HG03439 (cell line): ENCODE measurements at regions not wholly inside any gene's neighbourhood (a gene's known extent, or its start where the extent isn't known, plus 50 kb on each side); places are given as distances from the start of the nearest gene placed in this dataset.
"Not testable (repeated sequence)": the region's sequence is repeated elsewhere in the genome, so short reads cannot be mapped to it uniquely, and the experiment has no call there.

Experiments
- ATAC-seq: cut with Tn5 transposase; IDR thresholded peaks from one replicate; pipeline ENCODE4 v1.9.1; 2021; ENCODE audit warnings: mild to moderate bottlenecking, moderate library complexity; ENCODE audit not compliant: unreplicated experiment

DNA sequence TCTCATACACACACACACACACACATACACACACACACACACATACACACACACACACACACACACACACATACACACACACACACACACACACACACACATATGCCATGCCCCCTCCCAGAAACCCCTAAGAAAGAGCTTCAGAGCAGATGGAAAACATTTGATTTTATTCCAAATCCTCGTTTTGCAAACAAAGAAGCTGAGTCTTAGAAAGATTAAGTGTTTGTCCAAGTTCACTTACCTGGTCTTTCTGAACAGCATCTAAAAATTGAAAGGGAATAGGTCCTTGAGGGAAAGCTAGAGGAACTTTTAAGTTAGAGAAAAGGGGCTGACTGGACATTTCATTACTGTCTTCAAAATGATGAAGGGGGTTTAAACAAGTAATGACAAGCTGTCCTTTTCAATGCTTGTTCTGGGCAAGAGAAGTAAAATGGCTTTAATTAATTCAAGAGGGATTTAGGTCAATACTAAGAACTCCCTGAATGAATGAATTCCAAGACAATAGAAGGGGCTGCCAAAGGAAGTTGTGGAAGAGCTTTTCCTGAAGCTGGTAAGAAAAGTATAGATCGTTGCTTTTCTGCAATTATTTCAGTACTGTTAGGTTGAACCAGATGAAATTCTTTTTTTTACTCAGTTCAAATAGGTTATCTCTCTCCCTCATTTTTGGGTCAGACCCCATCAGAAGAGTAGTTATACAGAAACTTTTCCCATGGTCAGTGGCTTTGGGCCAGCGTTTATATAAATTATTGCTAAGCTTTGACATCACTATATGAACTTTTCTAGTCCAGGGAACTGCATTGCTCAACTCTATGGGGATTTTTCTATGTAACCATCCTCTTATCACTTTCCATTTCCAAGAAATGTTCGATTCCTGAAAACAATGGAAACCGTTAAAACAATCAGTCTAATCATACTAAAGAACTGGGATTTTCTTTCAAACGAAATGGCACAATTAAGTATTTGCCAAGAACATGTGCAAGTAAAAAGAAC, 261.4 kb downstream of the MTERF1 start:
- ATAC-seq, result no peak

DNA sequence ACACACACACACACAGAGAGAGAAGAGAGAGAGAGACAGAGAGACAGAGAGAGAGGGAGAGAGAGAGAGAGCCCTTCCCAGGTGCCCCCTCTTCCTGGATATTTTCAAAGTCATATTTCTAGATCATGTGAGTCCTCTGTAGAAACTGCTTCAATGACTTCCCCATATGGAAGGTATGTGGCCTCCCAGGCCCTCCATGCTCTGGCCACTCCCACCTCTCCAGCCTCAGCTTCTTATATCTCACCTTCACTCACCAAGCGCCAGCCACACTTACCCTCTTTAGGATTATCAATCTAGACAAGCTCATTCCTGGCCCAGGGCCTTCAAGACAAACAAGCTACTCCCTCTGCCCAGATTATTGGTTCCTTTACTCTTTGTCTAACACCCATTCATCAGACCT, 259.7 kb downstream of the MTERF1 start:
- ATAC-seq, result no peak

DNA sequence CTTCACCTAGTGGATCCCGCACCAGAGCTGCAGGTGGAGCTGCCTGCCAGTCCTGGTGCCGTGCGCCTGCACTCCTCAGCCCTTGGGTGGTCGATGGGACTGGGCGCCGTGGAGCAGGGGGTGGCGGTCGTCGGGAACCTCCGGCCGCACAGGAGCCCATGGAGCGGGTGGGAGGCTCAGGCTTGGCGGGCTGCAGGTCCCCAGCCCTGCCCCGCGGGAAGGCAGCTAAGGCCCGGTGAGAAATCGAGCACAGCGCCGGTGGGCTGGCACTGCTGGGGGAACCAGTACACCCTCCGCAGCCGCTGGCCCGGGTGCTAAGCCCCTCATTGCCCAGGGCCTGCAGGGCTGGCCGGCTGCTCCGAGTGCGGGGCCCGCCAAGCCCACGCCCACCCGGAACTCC, 253.2 kb downstream of the MTERF1 start:
- ATAC-seq, result not testable (repeated sequence)

DNA sequence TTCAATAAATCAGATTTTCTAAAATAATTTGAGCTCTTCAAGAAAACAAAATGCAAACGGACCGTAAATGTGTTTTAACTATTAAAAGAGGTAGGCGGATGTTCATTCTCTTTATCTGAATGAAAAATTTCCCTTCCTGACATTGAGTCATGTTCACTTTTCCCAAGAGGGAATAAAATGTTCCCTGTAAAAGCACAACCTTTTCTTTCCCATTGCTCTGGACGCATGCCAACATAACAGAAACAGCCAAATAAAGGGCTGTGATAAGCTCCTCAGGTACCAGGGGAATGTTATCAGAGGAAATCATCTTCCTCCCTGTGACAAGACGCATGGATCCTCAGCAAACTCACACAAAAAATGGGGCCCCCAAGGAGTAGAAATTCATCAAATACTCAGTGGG, 251.8 kb downstream of the MTERF1 start:
- ATAC-seq, result no peak

DNA sequence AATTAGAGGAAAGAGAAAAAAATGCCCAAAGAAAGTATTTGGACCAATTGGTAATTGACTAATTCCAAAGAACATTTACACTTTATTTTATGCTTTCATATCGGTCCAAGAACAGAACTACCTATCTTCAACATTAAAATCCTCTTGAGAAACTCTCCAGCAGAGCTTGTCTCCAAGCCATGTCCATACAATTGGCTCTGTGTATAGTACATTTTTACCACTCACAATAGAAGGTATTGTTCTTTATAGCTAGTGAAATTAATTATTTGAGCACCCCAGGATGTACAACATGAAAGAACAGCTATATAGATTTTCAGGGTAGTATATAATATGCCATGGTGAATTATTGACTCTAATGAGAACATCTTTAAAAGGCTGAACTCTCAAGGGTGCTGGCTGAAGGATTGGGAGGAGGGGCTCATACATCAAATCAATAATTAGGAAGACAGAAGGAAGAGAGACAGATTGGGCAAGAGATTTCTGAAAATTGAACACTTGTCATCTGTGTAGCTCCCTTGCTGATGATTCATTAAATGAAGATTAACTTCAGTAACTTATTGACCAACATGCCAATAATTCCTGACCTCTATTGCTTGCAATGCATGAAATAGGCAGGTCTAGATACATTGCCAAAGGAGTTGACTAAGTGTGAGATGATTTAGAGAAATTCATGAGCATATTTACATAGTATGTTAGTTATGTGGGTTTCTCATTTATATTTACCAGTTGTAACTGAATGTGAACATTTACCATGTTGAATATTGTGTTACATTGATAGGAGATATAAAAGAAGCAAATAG, 249.7 kb downstream of the MTERF1 start:
- ATAC-seq, result no peak

DNA sequence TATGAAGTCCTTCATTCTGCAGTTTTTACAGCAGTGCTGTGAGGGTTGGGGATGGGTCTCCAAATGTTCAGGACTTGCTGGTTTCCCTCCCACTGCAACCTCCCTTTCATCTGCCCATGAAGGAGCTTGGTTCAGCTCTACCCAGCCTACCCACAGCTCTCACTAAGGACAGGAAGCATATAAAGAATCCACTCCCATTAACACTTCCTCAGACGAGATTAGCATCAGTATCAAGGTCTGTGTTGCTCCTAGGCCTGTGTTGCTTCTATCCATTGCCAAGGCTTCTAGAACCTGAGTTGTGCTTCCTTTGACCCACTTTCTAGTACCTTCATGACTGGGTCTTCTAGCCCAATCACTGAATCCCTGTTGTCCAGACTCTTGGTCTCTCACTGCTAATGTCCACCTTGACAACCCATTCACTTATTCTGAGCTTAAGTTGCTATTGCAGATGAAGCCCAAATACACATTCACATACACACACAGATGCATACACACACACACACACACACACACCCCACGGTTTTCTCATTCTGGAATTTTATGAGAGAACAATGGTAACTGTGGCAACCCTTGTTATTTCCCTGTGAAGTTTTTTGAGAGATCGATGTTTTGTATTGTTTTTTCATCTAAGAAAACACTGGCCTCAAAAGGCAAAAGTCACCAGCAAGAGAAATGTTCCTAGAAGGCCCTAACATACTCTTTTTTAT, 248.1 kb downstream of the MTERF1 start:
- ATAC-seq, result no peak

DNA sequence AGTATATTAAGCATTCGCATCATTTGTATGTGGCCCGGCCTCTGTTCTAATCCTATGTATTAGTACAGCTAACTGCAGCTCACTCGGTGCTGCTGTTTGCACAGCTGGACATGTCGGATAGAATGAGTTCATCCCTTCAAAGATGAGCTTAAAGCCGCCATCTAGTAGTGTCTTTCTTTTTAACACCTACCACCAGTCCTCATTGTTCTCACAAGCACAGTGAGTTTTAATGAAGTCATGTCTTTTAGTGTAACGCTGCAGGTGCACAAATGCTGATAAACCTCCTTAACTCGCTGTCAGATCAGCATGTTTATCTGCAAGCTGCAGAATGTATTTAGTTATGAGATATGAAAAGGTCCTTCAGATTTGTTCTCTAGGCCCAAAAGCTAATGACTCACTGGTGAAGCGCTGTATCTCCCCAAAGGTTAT, 247.5 kb downstream of the MTERF1 start:
- no peak for ATAC-seq

DNA sequence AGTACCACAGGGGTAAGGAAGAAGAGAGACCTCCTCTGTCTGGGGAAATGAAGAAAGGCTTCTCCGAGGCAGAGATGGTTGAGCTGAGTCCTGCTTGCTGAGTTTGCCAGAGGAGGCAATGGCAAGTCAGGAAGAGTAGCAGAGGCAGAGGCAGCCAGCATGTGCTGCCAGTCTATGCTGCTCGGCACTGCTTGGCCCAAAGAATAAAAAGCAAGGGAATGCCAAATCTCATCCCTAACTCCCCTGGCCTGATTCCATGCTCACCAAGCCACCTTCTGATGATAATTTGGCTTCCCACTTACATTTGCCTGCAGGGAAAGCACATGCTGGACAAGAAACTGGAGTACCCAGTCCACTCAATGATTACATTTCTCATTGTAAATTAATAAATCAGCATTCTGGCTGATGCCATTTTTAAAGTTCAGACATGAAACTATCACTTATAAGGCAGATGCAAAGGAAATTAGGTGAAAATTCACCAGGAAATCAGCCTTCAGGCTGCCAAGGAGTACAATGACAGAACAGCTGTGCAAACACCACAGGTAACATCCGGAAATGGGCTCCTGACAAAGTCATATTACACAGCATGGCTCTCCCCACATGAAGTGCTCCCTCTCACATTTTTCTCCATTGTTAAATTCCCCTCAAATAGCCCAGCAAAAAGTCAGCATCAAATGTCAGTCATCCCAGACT, 245.9 kb downstream of the MTERF1 start:
- no peak for ATAC-seq

DNA sequence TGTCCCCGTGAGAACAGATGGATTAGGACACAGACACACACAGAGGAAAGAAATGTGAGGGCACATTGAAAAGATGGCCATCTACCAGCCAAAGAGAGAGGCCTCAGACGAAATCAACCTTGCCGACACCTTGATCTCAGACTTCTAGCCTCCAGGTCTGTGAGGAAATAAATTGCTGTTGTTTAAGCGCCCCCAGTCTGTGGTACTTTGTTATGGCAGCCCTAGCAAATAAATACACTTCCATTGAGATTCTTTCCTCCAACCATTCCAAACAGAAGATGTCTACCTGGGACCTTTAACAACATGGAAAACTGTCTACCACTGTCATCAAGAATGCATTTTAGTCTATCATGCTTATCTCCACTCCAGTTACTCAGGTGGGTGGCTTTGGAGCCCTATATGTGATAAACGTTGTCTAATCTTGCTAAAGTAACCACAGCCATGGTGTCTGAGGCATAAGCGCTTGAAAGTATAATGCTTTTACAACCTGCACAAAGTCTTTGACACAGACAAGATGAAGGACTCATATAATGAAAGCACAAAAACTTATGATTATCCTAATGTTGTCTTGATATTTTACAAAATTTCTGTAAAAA, 244.3 kb downstream of the MTERF1 start:
- ATAC-seq, result no peak

DNA sequence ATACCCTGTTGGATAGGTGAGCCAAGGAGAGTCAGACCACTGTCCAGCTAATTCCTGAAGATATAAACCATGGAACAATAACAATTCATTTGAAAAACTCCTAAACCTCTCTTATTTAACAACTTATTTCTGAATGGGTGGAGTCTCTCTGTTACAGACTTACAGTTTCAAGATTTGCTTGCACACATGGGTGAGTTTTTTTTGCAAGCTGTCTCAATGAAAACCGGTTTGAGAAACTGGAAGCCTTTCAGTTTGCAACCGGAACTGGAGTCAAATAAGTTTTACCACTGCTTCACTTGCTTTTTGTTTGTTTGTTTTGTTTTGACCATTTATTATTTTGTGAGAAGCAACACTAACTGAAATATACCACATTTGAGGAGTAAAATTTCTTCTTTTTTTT, 243.8 kb downstream of the MTERF1 start:
- ATAC-seq, result no peak

DNA sequence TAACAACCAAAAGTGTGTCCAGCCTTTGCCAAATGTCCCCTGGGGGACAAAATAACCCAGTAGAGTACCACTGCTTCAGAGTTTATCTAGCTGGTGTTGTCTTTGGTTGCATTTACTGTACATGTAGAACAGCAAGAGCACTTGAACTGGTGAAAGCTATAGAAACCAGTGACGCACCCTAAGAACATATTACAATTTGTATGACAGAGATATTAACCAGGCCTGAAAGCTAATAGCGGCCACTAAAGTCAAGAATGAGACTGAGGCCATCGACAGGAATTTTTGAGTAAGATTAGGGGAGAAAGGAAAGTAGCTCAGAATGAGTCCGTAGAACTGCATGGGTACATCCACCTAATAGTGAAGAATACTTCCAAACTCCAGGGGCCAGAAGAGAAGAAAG, 236.2 kb downstream of the MTERF1 start:
- ATAC-seq, result no peak

DNA sequence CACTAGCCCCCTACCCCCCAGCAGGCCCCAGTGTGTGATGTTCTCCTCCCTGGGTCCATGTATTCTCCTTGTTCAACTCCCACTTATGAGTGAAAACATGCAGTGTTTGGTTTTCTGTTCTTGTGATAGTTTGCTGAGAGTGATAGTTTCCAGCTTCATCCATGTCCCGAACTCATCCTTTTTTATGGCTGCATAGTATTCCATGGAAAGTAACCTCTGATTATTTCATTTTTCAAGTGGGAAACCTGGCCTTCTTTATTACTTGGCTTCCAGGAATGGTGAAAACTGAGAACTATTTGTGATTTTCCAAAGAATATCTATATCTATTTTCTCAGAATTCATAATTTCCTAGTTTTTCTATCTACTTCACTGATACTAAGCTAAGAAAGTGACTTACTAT, 235.0 kb downstream of the MTERF1 start:
- ATAC-seq, result no peak

DNA sequence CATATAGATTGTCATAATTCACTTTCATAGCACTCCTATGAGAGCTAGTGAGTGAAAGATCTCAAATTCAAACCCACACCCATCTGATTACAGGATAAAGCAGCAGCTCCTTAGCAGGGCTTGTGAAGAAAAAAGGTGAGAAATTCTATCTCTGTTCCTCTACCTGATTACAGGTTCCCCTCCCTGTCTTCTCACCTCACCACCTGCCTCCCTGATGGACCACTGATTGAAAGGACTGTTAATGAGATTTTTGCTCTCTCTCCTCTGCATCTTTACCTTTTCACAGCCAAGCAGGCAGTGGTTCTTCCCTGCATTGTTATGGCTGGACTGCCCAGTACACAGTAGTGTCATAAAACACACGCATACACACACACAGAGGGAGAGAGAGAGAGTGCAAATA, 228.5 kb downstream of the MTERF1 start:
- no peak for ATAC-seq

DNA sequence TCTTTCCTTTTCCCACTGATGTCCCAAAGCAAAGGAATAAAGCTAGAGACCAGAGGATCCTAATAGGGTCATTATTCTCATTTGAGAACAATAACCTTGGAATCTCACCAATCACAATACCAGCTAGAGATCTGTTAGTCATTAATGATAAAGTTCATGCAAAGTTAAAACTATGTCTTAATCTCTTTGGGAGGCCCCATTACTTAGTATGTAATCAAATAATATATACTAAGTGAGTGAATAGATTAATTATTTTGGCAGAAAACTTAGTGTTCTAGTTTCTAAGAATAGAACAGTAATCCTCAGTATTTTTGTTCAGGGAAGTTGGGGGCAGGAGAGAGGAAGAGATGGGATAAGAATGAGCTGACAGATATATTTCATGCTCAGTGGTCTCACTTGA, 227.2 kb downstream of the MTERF1 start:
- ATAC-seq, result no peak

DNA sequence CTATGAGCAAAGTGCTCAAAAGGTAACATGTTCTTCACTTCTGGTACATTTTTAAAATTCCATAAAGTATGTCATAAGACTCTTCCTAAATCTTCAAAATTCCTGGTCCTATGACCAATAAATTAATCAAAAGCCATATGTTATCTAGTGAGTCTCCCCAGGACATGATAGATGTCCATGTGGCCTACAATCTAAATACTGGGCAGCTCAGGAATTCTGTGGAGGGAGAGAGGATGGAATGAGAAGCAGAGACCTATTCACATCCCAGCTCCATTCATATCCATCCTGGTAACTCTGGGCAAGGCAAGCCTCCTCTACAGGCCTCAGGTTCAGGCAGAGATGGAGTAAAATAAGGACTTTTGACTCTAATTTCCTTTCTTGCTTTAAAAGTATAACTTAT, 224.8 kb downstream of the MTERF1 start:
- no peak for ATAC-seq

DNA sequence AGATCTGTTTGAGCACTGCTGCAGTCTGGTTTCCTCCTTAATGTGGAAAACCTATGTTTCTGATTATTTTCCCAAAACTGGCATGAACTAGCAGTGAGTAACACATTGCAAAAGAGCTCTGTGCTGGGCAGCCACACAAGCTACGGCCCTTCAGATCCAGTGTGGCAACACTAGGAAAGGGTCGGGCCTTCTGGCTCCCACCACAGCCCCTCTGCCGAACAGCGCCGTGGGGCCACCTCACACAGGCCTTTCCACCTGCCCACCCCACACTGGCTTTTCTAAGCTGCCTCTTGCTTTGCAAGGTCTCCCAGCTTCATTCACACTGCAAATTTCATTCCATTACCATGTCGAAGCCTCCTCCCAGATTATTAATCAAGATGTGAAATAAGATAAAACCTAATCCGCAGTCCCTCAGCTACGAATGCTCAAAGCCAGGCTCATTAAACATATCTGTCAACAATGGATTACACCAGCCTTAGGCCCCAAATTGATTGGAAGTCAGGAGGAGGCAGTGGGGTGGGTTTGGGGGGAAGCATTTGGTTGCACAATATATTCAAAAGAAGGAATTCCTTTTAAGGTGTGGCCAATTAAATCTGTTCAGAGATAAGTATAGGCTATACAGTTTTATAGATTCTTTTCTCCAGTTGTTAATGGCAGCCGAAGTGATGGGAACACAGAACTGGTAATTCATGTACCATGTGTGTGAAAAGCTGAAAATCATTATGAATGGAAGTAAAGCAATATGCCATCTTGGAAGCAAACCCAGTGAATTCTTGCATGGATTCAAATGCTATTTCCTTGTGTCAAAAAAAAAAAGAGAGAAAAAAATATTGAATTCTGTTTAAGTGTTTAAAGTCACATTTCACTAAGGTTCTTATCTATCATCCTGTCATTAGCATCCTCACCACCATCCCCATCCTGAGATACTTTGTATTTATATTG, 223.7 kb downstream of the MTERF1 start:
- ATAC-seq, result no peak

DNA sequence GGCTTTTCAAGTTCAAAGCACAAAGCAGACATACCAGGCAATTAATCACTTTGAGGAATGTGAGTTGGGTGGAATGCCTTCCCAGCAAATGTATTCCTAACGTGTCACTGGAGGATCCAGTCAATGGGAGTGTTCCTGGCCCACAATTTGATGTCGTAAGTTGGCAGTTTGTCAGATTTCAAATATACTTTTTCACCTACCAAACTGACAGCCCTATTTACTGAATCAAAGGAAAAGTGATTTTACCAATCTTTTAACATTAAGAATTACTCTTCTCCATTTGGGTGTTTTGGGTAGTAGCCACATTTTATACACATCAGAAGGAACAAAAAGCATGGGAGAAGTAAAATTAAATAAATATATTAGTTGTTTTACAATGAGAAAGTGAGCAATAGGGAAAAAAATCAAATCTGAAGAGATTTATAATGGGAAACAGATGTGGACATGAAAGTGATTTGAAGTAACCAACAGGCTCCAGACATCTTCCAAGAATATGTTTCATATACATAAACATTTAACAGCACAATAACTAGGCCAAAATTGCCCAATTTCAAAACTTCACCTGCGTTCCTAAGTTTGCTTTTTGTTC, 222.9 kb downstream of the MTERF1 start:
- no peak for ATAC-seq

DNA sequence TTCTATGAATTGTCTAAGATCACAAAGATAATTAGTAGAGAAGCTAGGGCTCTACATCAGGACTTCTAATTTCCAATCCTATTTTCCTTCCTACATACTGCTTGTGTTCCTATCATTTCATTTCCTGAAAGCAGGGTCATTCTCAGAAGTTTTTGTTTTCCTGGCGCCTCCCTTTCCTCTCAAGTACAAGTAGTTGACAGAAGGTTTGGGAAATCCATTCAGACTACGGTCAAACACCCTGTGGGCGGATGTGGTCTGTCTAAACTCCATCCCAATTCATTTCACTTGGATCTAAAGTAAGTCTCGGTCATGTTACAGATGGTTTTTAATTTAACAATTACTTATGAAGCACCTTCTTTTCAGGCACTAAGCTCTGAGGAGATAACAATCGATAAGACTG, 221.4 kb downstream of the MTERF1 start:
- no peak for ATAC-seq
